HEK293 (cell line): ENCODE measurements at regions not wholly inside any gene's neighbourhood (a gene's known extent, or its start where the extent isn't known, plus 50 kb on each side); places are given as distances from the start of the nearest gene placed in this dataset.

Source experiments
- CTCF ChIA-PET: fragments of 350-600 bp; formaldehyde crosslinking; extraction: SDS; loops from one replicate; lab custom pipeline; 2021; ENCODE audit warnings: antibody characterized with exemption; lab: Yijun Ruan, JAX
- POLR2A ChIA-PET: fragments of 300-600 bp; formaldehyde crosslinking; extraction: SDS; loops from one replicate; lab custom pipeline; 2020; ENCODE audit warnings: antibody characterized with exemption, inconsistent platforms; lab: Yijun Ruan, JAX
- H3K27ac ChIP-seq: fragments of 200-500 bp; sonication (Bioruptor generic); 2 replicates; pipeline ENCODE4 v1.5.1; 2014; ENCODE audit warnings: low read depth, low read length, control low read depth, inconsistent platforms; ENCODE audit errors: extremely low read depth
- H3K36me3 ChIP-seq, 2 experiments: fragments of 200-500 bp in 1 of 2; sonication (Bioruptor generic) in 1 of 2; 1 replicate in 1 of 2; 2 replicates in 1 of 2; pipeline ENCODE4 v1.5.1; 2014 to 2017; ENCODE audit warnings: inconsistent platforms in 2 of 2, low read length in 2 of 2; ENCODE audit not compliant: control insufficient read depth in 2 of 2, insufficient read depth in 1 of 2
- H3K4me1 ChIP-seq: fragments of 200-500 bp; sonication (Bioruptor generic); 2 replicates; pipeline ENCODE4 v1.5.1; 2014; ENCODE audit warnings: mild to moderate bottlenecking, low read length, inconsistent platforms; ENCODE audit not compliant: control insufficient read depth, insufficient read depth
- H3K4me3 ChIP-seq: 2 replicates; pipeline ENCODE4 v1.5.1; 2011; ENCODE audit warnings: low read depth, mild to moderate bottlenecking, control low read depth, low read length, moderate library complexity
- H3K9me3 ChIP-seq: fragments of 200-500 bp; sonication (Bioruptor generic); 2 replicates; pipeline ENCODE4 v1.5.1; 2014; ENCODE audit warnings: low read depth, low read length, inconsistent platforms; ENCODE audit not compliant: control insufficient read depth, insufficient read depth
- HOXD13 ChIP-seq: sonication (generic); formaldehyde crosslinking; IDR thresholded peaks from 2 replicates; pipeline ENCODE4 v1.8.0; 2022; ENCODE audit warnings: missing genetic modification reagents, borderline replicate concordance
- OVOL3 ChIP-seq: fragments of 450-650 bp; formaldehyde crosslinking; IDR thresholded peaks from 2 replicates; pipeline ENCODE4 v1.5.1; 2016; ENCODE audit warnings: missing biosample characterization, missing genetic modification characterization
- REPIN1 ChIP-seq: fragments of 450-650 bp; formaldehyde crosslinking; IDR thresholded peaks from 2 replicates; pipeline ENCODE4 v1.5.1; 2017; ENCODE audit warnings: missing biosample characterization, missing genetic modification characterization, low read depth
- YY2 ChIP-seq: fragments of 450-650 bp; formaldehyde crosslinking; IDR thresholded peaks from 2 replicates; pipeline ENCODE4 v1.5.1; 2016; ENCODE audit warnings: missing biosample characterization, missing genetic modification characterization
- ZBTB1 ChIP-seq: fragments of 450-650 bp; formaldehyde crosslinking; IDR thresholded peaks from 2 replicates; pipeline ENCODE4 v1.5.1; 2016; ENCODE audit warnings: missing biosample characterization, missing genetic modification characterization
- ZBTB49 ChIP-seq: fragments of 450-650 bp; formaldehyde crosslinking; IDR thresholded peaks from 2 replicates; pipeline ENCODE4 v1.5.1; 2016; ENCODE audit warnings: missing biosample characterization, missing genetic modification characterization, low read depth
- ZNF16 ChIP-seq: fragments of 450-650 bp; formaldehyde crosslinking; IDR thresholded peaks from 2 replicates; pipeline ENCODE4 v1.5.1; 2016; ENCODE audit warnings: low read depth, missing biosample characterization, missing genetic modification characterization
- ZNF19 ChIP-seq: fragments of 450-650 bp; formaldehyde crosslinking; IDR thresholded peaks from 2 replicates; pipeline ENCODE4; 2016; ENCODE audit warnings: missing biosample characterization, missing genetic modification characterization, low read depth
- ZNF292 ChIP-seq: fragments of 450-650 bp; formaldehyde crosslinking; IDR thresholded peaks from 2 replicates; pipeline ENCODE4 v1.5.1; 2016; ENCODE audit warnings: low read depth, missing biosample characterization, missing genetic modification characterization, borderline replicate concordance
- ZNF416 ChIP-seq: fragments of 450-650 bp; formaldehyde crosslinking; IDR thresholded peaks from 2 replicates; pipeline ENCODE4 v1.5.1; 2016; ENCODE audit warnings: missing biosample characterization, missing genetic modification characterization
- ZNF529 ChIP-seq: fragments of 450-650 bp; formaldehyde crosslinking; IDR thresholded peaks from 2 replicates; pipeline ENCODE4 v1.5.1; 2017; ENCODE audit warnings: missing genetic modification characterization, missing biosample characterization; ENCODE audit not compliant: insufficient replicate concordance
- ZNF654 ChIP-seq: fragments of 450-650 bp; formaldehyde crosslinking; IDR thresholded peaks from 2 replicates; pipeline ENCODE4 v1.5.1; 2016; ENCODE audit warnings: low read depth, missing biosample characterization, missing genetic modification characterization
- ZNF791 ChIP-seq: fragments of 450-650 bp; formaldehyde crosslinking; IDR thresholded peaks from 2 replicates; pipeline ENCODE4 v1.5.1; 2016; ENCODE audit warnings: missing biosample characterization, missing genetic modification characterization
- ZSCAN16 ChIP-seq: fragments of 450-650 bp; formaldehyde crosslinking; IDR thresholded peaks from 2 replicates; pipeline ENCODE4 v1.5.1; 2016; ENCODE audit warnings: missing biosample characterization, missing genetic modification characterization
- TF ChIP-seq, protein P1 (sequence below): fragments of 450-650 bp; formaldehyde crosslinking; IDR thresholded peaks from 2 replicates; pipeline ENCODE4 v1.5.1; 2016; ENCODE audit warnings: missing biosample characterization, missing genetic modification characterization
- TF ChIP-seq, protein P2 (sequence below): fragments of 450-650 bp; formaldehyde crosslinking; IDR thresholded peaks from 2 replicates; pipeline ENCODE4; 2016; ENCODE audit warnings: missing biosample characterization, missing genetic modification characterization

DNA sequence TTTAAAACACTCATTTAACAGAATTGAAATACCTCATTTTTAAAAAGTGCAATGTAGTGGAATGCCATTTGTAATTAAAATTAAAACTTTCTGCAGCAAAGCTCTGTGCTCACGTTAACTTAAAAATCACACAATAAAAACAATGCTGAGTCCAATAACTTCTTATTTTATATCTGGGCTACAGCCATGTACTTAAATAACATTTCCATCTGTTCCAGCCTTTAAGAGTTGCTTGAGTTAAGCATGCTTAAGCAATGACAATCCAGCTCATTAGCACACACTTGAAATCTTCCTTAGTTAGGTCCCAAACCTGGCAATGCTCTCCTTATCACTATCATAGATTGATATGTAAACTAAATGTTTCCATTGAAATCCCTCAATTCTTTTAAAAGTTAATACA lies 132.3 kb upstream of the CDH12 start:
- Histone ChIP-seq H3K27ac (no peak overlapping the region), H3K9me3 (no peaks in the 10 kb centered on the region), H3K4me3 (no peak overlapping the region)
- CTCF ChIA-PET: no interaction called here
- TF ChIP-seq YY2 (tag by site-specific recombination) (no peak), OVOL3 (tag by site-specific recombination) (no peak), ZBTB1 (tag by site-specific recombination) (no peak), ZNF416 (no peak), ZNF19 (tag by site-specific recombination) (no peak), REPIN1 (tag by site-specific recombination) (no peak), ZNF16 (tag by site-specific recombination) (no peak)
- TF ChIP-seq, all 188 proteins: peak for 0
- Histone ChIP-seq H3K36me3 (no peaks in the 10 kb centered on the region), H3K4me1 (no peaks in the 10 kb centered on the region)
- POLR2A ChIA-PET: no interaction called here

DNA sequence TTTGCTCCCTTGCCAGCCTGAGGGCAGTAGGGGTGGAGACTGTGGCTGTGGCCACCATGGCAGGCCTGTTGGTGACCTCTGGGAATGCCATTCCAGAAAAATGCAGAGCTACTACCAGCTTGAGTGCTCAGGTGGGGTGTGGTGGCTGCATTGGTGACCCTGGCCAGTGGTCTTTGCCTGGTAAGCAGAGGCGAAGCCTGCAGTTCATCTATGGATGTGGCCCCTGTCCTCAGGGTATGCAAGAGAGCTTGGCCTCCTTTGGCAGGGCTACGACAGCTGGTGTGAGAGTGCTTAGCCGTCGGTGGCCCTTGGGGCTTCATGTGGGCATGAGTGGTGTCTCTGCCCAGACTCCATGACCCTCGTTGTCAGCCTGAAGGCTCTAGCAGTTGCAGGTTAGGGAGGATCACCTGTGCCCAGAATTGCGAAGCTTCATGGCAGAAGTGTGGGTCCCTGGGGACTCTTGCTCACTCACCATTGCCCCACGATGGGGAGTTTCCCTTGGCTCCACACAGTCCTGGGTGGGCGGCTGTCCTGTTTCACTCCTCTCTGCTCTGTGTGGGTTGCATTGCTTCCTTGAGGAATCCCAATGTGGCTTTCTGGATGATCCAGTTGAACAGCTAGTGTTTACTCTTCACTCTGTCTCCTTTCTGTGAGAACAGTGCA lies 117.9 kb upstream of the CDH12 start:
- Histone ChIP-seq H3K36me3 (no peaks in the 10 kb centered on the region), H3K4me1 (no peaks in the 10 kb centered on the region), H3K9me3 (no peaks in the 10 kb centered on the region; the same call in 1 of the 2 replicates), H3K4me3 (no peak overlapping the region), H3K27ac (no peak overlapping the region)
- POLR2A ChIA-PET: no interaction called here
- TF ChIP-seq ZNF654: no peak
- TF ChIP-seq, protein P1, sequence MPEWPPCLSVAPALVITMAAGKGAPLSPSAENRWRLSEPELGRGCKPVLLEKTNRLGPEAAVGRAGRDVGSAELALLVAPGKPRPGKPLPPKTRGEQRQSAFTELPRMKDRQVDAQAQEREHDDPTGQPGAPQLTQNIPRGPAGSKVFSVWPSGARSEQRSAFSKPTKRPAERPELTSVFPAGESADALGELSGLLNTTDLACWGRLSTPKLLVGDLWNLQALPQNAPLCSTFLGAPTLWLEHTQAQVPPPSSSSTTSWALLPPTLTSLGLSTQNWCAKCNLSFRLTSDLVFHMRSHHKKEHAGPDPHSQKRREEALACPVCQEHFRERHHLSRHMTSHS (tag by site-specific recombination): no peak
- TF ChIP-seq HOXD13 (CRISPR knock-in tag): no peak
- no peak for TF ChIP-seq ZBTB49 (tag by site-specific recombination)
- no peak for TF ChIP-seq ZNF529
- TF ChIP-seq ZNF791 (tag by site-specific recombination): no peak
- TF ChIP-seq ZSCAN16: no peak
- TF ChIP-seq, protein P2, sequence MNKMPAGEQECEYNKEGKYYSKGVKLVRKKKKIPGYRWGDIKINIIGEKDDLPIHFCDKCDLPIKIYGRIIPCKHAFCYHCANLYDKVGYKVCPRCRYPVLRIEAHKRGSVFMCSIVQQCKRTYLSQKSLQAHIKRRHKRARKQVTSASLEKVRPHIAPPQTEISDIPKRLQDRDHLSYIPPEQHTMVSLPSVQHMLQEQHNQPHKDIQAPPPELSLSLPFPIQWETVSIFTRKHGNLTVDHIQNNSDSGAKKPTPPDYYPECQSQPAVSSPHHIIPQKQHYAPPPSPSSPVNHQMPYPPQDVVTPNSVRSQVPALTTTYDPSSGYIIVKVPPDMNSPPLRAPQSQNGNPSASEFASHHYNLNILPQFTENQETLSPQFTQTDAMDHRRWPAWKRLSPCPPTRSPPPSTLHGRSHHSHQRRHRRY (tag by site-specific recombination): no peak
- CTCF ChIA-PET: no interaction called here

- CTCF ChIA-PET: no interaction called here
- no peak overlapping the region for H3K27ac ChIP-seq
- no peaks in the 10 kb centered on the region for H3K4me1 ChIP-seq
- no peaks in the 10 kb centered on the region for H3K9me3 ChIP-seq
- no peaks in the 10 kb centered on the region for H3K36me3 ChIP-seq
- POLR2A ChIA-PET: no interaction called here
- TF ChIP-seq ZNF292 (tag by site-specific recombination): no peak
- H3K4me3 ChIP-seq: no peak overlapping the region
Observed at GRCh38 chr5:22970491-22970890, 117.3 kb upstream of the CDH12 start.
